Naive thymus-derived CD8-positive, alpha-beta T cell (primary cell): ENCODE measurements at regions not wholly inside any gene's neighbourhood (a gene's known extent, or its start where the extent isn't known, plus 50 kb on each side); places are given as distances from the start of the nearest gene placed in this dataset.
"Not testable (repeated sequence)": the region's sequence is repeated elsewhere in the genome, so short reads cannot be mapped to it uniquely, and the experiment has no call there.

Experiments used
- ATAC-seq, 2 donors: fragments of 150-1000 bp; cut with Tn5 transposase in 1 of 2; sonication (Bioruptor Pico), chemical (Tn5 transposase) in 1 of 2; 1 replicate in 1 of 2; 2 replicates in 1 of 2; pipeline ENCODE4 v1.10.0; 2021; ENCODE audit warnings: mild to moderate bottlenecking in 2 of 2, moderate library complexity in 2 of 2
- POLR2A ChIA-PET: fragments of 350-600 bp; sonication (Branson Sonifier 250); formaldehyde crosslinking; loops from one replicate; lab custom pipeline; 2021; ENCODE audit warnings: antibody characterized with exemption; lab: Charles Lee
- DNase-seq, 10 donors: peaks; one replicate each; pipeline versions ENCODE4 v3.0.0 to v3.0.0-alpha.2; 2020 to 2022
- H3K27ac Mint-ChIP-seq, 10 donors: one replicate each; pipeline ENCODE4 v1.8.0; 2020 to 2022; ENCODE audit warnings: mild to moderate bottlenecking in 10 of 10, mixed read lengths in 10 of 10, moderate library complexity in 4 of 10, inconsistent platforms in 1 of 10
- H3K27me3 Mint-ChIP-seq, 5 donors: one replicate each; pipeline ENCODE4 v1.8.0; 2021 to 2022; ENCODE audit warnings: mixed read lengths in 5 of 5
- H3K36me3 Mint-ChIP-seq, 3 donors: one replicate each; pipeline ENCODE4 v1.8.0; 2020 to 2022; ENCODE audit warnings: mixed read lengths in 3 of 3, mild to moderate bottlenecking in 2 of 3, inconsistent platforms in 1 of 3
- H3K4me1 Mint-ChIP-seq, 4 donors: one replicate each; pipeline ENCODE4 v1.8.0; 2021 to 2022; ENCODE audit warnings: mixed read lengths in 4 of 4
- H3K4me3 Mint-ChIP-seq, 10 donors: one replicate each; pipeline ENCODE4 v1.8.0; 2020 to 2022; ENCODE audit warnings: mild to moderate bottlenecking in 10 of 10, mixed read lengths in 10 of 10, moderate library complexity in 6 of 10, inconsistent platforms in 1 of 10
- H3K9me3 Mint-ChIP-seq, 9 donors: one replicate each; pipeline ENCODE4 v1.8.0; 2020 to 2022; ENCODE audit warnings: mixed read lengths in 9 of 9, mild to moderate bottlenecking in 3 of 9, inconsistent platforms in 1 of 9, moderate library complexity in 1 of 9

DNA sequence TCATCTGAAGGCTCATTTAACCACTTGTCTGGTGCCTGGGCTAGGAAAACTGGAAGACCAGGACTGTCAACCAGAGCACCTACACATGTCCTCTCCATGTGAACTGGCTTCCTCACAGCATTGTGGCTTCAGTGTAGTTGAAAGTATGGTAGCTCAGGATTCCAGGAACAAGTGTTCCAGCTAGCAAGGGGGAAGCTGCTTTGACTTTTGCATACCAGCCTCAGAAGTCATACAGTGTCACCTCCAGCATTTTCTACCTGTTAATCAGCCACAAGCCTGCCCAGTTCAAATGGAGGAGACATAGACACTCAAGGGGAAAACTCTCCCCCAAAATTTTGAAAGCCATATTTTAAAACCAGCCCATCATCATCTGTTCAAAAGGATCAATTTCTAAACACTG, 212.8 kb upstream of the CAND1 start:
- Mint-ChIP-seq H3K9me3 (no peaks in the 10 kb centered on the region), H3K27ac (no peak overlapping the region), H3K27me3 (peaks cover 7 to 27% (median 8%) of the 10 kb centered on the region in 5 donors), H3K4me3 (no peak overlapping the region), H3K36me3 (no peaks in the 10 kb centered on the region), H3K4me1 (no peaks in the 10 kb centered on the region)
- DNase-seq, result no peak
- no peak for ATAC-seq
- POLR2A ChIA-PET, result no interaction called here

DNA sequence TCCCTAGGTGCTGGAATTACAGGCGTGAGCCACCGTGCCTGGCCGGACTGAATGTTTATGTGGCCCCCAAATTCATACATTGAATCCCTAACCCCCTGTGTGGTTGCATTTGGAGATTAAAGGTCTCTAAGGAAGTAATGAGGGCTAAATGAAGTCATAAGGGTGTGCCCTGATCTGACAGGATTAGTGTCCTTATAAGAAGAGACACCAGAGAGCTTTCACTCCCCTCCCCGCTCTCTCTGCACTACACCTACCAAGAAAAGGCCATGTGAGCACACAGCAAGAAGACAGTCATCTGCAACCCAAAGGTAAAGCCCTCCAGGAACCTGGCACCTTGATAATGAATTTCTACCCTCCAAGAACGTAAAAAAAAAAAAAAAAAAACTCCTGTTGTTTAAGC, 212.1 kb upstream of the CAND1 start:
- Mint-ChIP-seq H3K27ac (no peak overlapping the region), H3K4me3 (no peak overlapping the region), H3K27me3 (peaks cover 10 to 34% (median 12%) of the 10 kb centered on the region in 5 donors), H3K9me3 (no peaks in the 10 kb centered on the region), H3K4me1 (no peaks in the 10 kb centered on the region), H3K36me3 (no peaks in the 10 kb centered on the region)
- POLR2A ChIA-PET, result no interaction called here
- DNase-seq (no peak), ATAC-seq (no peak)

DNA sequence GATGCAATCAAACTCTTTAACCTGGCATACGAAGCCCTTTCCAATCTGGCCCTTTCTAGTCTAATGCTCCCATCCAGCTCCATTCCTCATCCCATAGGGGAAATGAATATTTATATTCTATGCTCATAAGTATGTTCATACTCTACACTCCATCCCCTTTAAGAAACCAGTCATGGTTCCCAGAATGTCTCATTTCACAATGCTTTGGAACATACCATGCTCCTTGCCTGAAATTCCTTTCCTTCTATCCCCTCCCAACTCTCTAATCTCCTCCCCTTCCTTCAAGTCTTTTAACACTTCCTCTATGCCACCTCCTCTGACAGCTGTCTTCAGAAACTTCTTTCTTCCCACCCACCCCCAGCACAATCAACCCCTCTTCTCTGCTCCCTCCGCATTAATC, 207.0 kb upstream of the CAND1 start:
- POLR2A ChIA-PET, result no interaction called here
- no peak for ATAC-seq
- H3K4me3 Mint-ChIP-seq, result no peak overlapping the region
- H3K27ac Mint-ChIP-seq, result no peak overlapping the region
- H3K9me3 Mint-ChIP-seq, result no peaks in the 10 kb centered on the region
- peaks cover 13 to 50% (median 23%) of the 10 kb centered on the region in 5 donors for H3K27me3 Mint-ChIP-seq
- H3K36me3 Mint-ChIP-seq, result peaks cover 0 to 1% (median 0%) of the 10 kb centered on the region in 3 donors
- no peaks in the 10 kb centered on the region for H3K4me1 Mint-ChIP-seq
- DNase-seq, result no peak

DNA sequence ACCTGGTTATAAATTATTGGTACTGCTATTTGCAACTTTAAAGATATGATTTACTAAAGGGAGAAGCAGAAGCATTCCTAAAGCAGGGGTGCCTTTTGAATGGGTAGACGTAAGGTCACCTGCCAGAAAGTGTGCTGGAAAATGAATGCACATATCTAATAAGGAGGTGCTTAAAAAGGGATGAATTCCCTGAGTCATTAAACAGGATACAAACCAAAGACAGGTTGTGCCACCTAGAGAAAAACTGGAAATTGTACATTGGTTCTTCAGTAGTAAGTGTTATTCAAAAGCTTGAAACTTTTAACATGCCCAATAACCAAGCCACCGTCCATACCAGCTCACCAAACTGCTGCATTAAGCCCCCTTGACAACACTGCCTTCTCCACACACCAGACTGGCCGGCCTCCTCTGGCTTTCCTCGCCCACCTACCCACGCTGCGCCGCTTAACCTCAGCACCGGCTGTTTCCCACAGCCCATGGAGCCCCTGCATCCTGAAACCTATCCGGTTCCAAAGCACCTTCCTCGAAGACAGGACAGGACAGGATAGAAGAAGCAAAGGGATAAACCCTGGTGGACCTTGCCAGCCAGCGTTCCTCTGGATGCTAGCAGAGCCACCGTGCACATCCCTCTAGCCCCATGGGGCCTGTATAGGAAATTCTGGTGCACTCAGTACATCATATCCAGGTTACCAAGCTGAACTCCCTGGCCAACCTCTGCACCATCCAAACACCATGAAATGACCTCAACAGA, 201.5 kb upstream of the CAND1 start:
- Mint-ChIP-seq H3K27ac (peak overlapping the region in 1 of 10 donors; percentile 79), H3K9me3 (no peaks in the 10 kb centered on the region), H3K36me3 (peaks cover 0 to 1% (median 0%) of the 10 kb centered on the region in 3 donors), H3K27me3 (peaks cover 3 to 60% (median 29%) of the 10 kb centered on the region in 5 donors), H3K4me3 (peak overlapping the region; percentile 85 to 94 (median 91)), H3K4me1 (peaks cover 16 to 25% (median 18%) of the 10 kb centered on the region in 4 donors)
- DNase-seq (no peak), ATAC-seq (no peak)
- POLR2A ChIA-PET, result interaction anchor here (3.5 kb wide), 1 partner anchor 201 kb away, joined by 15 read pairs; the partner anchor contains the start of gene CAND1

- Mint-ChIP-seq H3K27ac (peak overlapping the region in 8 of 10 donors; percentile 13 to 89 (median 32)), H3K36me3 (peaks cover 0 to 1% (median 0%) of the 10 kb centered on the region in 3 donors), H3K4me3 (peak overlapping the region; percentile 85 to 94 (median 91)), H3K27me3 (peaks cover 3 to 56% (median 27%) of the 10 kb centered on the region in 5 donors), H3K4me1 (peaks cover 16 to 25% (median 18%) of the 10 kb centered on the region in 4 donors), H3K9me3 (no peaks in the 10 kb centered on the region)
- POLR2A ChIA-PET, result interaction anchor here (3.5 kb wide), 1 partner anchor 201 kb away, joined by 15 read pairs; the partner anchor contains the start of gene CAND1
- peak; percentile 9 to 15 for ATAC-seq
- DNase-seq, result peak in 4 of 10 donors; percentile 7 to 20 (median 16)
Observed at GRCh38 chr12:67068204-67068731, 200.9 kb upstream of the CAND1 start.

DNA sequence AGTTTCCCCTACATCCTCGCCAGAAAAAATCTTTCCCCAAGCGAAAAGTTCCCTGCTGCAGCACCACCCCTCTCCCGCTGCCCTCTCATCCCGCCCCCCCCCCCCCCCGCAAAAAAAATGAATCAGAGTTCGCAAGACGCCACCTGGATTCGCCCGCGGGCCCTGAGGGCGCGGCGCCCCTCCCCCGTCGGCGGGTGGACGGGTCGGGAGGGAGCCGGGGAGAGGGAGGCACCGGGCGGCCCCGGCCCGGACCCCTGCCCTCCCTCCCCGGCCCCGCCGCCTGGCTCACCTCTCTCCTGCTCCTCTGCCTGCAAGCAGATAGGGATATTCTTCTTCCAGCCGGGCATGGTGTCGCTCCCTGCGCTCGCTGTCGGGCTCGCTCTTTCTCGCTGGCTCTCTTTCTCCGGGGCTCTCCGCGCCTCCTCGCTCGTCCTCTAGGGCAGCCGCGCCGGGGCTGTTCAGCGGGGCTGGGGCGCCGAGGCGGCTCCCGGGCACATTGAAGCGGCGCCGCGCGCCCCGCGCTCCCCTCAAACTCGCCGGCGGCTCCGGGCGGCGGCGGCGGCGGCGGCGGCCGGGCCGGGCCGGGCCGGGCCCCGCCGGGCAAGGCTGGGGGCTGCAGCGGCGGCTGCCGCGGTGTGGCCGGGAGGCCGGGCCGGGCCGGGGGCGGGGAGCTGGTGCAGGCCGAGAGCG, 200.3 kb upstream of the CAND1 start:
- no peaks in the 10 kb centered on the region for H3K9me3 Mint-ChIP-seq
- H3K27me3 Mint-ChIP-seq, result peaks cover 3 to 63% (median 27%) of the 10 kb centered on the region in 5 donors
- POLR2A ChIA-PET, result interaction anchor here (3.5 kb wide), 1 partner anchor 200 kb away, joined by 15 read pairs; the partner anchor contains the start of gene CAND1
- ATAC-seq (peak; percentile 78 to 81), DNase-seq (peak in 9 of 10 donors; percentile 13 to 71 (median 45))
- H3K36me3 Mint-ChIP-seq, result peaks cover 0 to 1% (median 0%) of the 10 kb centered on the region in 3 donors
- peaks cover 16 to 25% (median 18%) of the 10 kb centered on the region in 4 donors for H3K4me1 Mint-ChIP-seq
- H3K27ac Mint-ChIP-seq, result peak overlapping the region in 9 of 10 donors; percentile 31 to 94 (median 89)
- peak overlapping the region; percentile 86 to 98 (median 94) for H3K4me3 Mint-ChIP-seq

GRCh38 chr12:67069451-67070306, 199.5 kb upstream of the CAND1 start:
- ATAC-seq, result peak; percentile 75 to 80
- Mint-ChIP-seq H3K4me3 (peak overlapping the region; percentile 79 to 95 (median 86)), H3K4me1 (peaks cover 16 to 25% (median 18%) of the 10 kb centered on the region in 4 donors), H3K27me3 (peaks cover 3 to 71% (median 22%) of the 10 kb centered on the region in 5 donors), H3K27ac (peak overlapping the region in 6 of 10 donors; percentile 1 to 82 (median 50)), H3K9me3 (no peaks in the 10 kb centered on the region), H3K36me3 (no peaks in the 10 kb centered on the region)
- DNase-seq, result peak in 8 of 10 donors; percentile 10 to 58 (median 40)
- POLR2A ChIA-PET, result interaction anchor here (0.6 to 3.5 kb wide), 2 partner anchors 199 to 1530 kb away, joined by 5 to 15 read pairs; partner anchors contain the start of gene CAND1

GRCh38 chr12:67070307-67070600, 198.9 kb upstream of the CAND1 start:
- Mint-ChIP-seq H3K36me3 (no peaks in the 10 kb centered on the region), H3K27me3 (peaks cover 3 to 76% (median 22%) of the 10 kb centered on the region in 5 donors), H3K4me3 (peak overlapping the region; percentile 79 to 95 (median 86)), H3K27ac (peak overlapping the region in 3 of 10 donors; percentile 48 to 52 (median 49)), H3K4me1 (peaks cover 16 to 25% (median 18%) of the 10 kb centered on the region in 4 donors), H3K9me3 (no peaks in the 10 kb centered on the region)
- ATAC-seq, result no peak
- no peak for DNase-seq
- POLR2A ChIA-PET, result interaction anchor here (3.5 kb wide), 1 partner anchor 199 kb away, joined by 15 read pairs; the partner anchor contains the start of gene CAND1

DNA sequence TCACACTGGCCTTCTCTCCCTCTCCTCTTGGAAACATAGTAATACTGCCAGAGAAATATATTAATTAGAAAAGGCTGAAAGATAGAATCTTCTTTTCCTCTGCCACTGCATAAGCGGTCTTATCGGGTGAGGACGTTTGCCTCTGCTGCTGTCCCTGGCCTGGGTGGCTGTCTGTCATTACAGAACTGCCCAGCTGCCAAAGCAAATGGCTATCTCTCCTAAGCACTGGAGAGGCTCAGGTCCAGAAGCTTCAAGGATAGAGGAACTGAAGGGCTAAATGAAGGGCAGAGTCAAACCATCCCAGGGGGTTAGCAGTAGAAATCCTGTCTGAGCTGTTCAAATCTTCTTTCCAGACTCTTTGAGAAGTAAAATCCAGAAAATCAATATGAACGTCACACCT, 198.6 kb upstream of the CAND1 start:
- Mint-ChIP-seq H3K27me3 (peaks cover 6 to 77% (median 26%) of the 10 kb centered on the region in 5 donors), H3K36me3 (no peaks in the 10 kb centered on the region), H3K9me3 (no peaks in the 10 kb centered on the region), H3K27ac (no peak overlapping the region), H3K4me3 (peak overlapping the region; percentile 79 to 95 (median 86)), H3K4me1 (peaks cover 18 to 25% (median 18%) of the 10 kb centered on the region in 4 donors)
- DNase-seq (no peak), ATAC-seq (no peak)
- POLR2A ChIA-PET, result interaction anchor here (3.5 kb wide), 1 partner anchor 198 kb away, joined by 15 read pairs; the partner anchor contains the start of gene CAND1

DNA sequence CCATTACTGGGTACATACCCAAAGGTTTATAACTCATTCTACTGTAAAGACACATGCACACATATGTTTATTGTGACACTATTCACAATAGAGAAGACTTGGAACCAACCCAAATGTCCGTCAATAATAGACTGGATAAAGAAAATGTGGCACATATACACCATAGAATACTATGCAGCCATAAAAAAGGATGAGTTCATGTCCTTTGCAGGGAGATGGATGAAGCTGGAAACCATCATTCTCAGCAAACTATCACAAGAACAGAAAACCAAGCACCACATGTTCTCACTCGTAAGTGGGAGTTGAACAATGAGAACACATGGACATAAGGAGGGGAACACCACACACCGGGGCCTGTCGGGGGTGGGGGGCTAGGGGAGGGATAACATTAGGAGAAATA, 196.9 kb upstream of the CAND1 start:
- H3K27ac Mint-ChIP-seq, ATAC-seq, H3K36me3 Mint-ChIP-seq, H3K4me3 Mint-ChIP-seq, DNase-seq, POLR2A ChIA-PET, H3K9me3 Mint-ChIP-seq: not testable (repeated sequence)
- Mint-ChIP-seq H3K4me1 (peaks cover 18 to 25% (median 18%) of the 10 kb centered on the region in 4 donors), H3K27me3 (peaks cover 7 to 74% (median 23%) of the 10 kb centered on the region in 5 donors)

DNA sequence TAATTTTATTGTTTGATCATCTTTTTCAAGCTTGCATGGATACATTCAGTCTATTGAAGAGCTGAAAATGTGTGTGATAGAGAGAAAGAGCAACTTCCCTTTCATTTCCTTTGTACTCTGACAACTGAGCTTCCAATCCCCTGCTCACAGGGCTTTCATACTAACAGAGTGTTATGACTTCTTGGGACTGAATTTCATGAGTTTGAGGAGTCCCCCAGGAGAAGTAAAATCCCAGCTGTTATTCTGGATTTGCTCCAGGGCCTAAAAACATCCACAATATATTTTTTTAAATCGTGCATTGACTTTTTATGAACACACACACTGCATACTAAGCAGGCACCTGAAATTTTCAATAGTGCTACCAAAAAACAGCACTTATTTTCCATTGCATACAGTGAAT, 195.8 kb upstream of the CAND1 start:
- Mint-ChIP-seq H3K4me3 (no peak overlapping the region), H3K36me3 (no peaks in the 10 kb centered on the region), H3K27me3 (peaks cover 5 to 64% (median 14%) of the 10 kb centered on the region in 5 donors), H3K27ac (no peak overlapping the region), H3K9me3 (no peaks in the 10 kb centered on the region), H3K4me1 (peaks cover 10 to 17% (median 10%) of the 10 kb centered on the region in 4 donors)
- no peak for ATAC-seq
- POLR2A ChIA-PET, result no interaction called here
- DNase-seq, result no peak
